Endodermal cell (in vitro differentiated cells): ENCODE measurements at regions not wholly inside any gene's neighbourhood (a gene's known extent, or its start where the extent isn't known, plus 50 kb on each side); places are given as distances from the start of the nearest gene placed in this dataset.
"Not testable (repeated sequence)": the region's sequence is repeated elsewhere in the genome, so short reads cannot be mapped to it uniquely, and the experiment has no call there.

Experiments used
- DNase-seq: peaks from one replicate; pipeline ENCODE4 v3.0.0-alpha.2; 2017
- H3K27ac ChIP-seq: 2 replicates; pipeline ENCODE4 v1.5.1; 2013; ENCODE audit warnings: mild to moderate bottlenecking, low read depth, low read length, moderate library complexity
- H3K27me3 ChIP-seq: 2 replicates; pipeline ENCODE4 v1.6.1; 2013; ENCODE audit warnings: mild to moderate bottlenecking, low read length, moderate library complexity; ENCODE audit not compliant: insufficient read depth, control insufficient read depth, poor library complexity, severe bottlenecking
- H3K36me3 ChIP-seq: 2 replicates; pipeline ENCODE4 v1.7.0; 2013; ENCODE audit warnings: mild to moderate bottlenecking, low read length, moderate library complexity; ENCODE audit not compliant: control insufficient read depth, insufficient read depth
- H3K4me1 ChIP-seq: one replicate; pipeline ENCODE4 v1.7.0; 2013; ENCODE audit warnings: low read length; ENCODE audit not compliant: control insufficient read depth, insufficient read depth
- H3K4me3 ChIP-seq: 2 replicates; pipeline ENCODE4 v1.5.1; 2013; ENCODE audit warnings: mild to moderate bottlenecking, low read length, moderate library complexity
- H3K9ac ChIP-seq: 2 replicates; pipeline ENCODE4 v1.6.1; 2013; ENCODE audit warnings: mild to moderate bottlenecking, low read length, moderate library complexity; ENCODE audit not compliant: poor library complexity, severe bottlenecking; ENCODE audit errors: extremely low read depth
- H3K9me3 ChIP-seq: 2 replicates; pipeline ENCODE4 v1.6.1; 2013; ENCODE audit warnings: mild to moderate bottlenecking, low read length, moderate library complexity; ENCODE audit not compliant: control insufficient read depth
- H3K27ac Mint-ChIP-seq: 2 replicates; pipeline ENCODE4 v1.8.0; 2020; ENCODE audit warnings: mixed read lengths
- H3K27me3 Mint-ChIP-seq: 2 replicates; pipeline ENCODE4 v1.8.0; 2021; ENCODE audit warnings: mild to moderate bottlenecking, mixed read lengths; ENCODE audit not compliant: insufficient read depth
- H3K36me3 Mint-ChIP-seq: 2 replicates; pipeline ENCODE4 v1.8.0; 2020; ENCODE audit warnings: low read depth, mixed read lengths
- H3K4me1 Mint-ChIP-seq: 2 replicates; pipeline ENCODE4 v1.8.0; 2020; ENCODE audit warnings: mixed read lengths
- H3K4me3 Mint-ChIP-seq: 2 replicates; pipeline ENCODE4 v1.8.0; 2020; ENCODE audit warnings: mild to moderate bottlenecking, moderate library complexity, mixed read lengths
- H3K9me3 Mint-ChIP-seq: 2 replicates; pipeline ENCODE4 v1.8.0; 2020; ENCODE audit warnings: mild to moderate bottlenecking, mixed read lengths
- WGBS, 2 experiments: methylation state at CpG; one replicate each; pipeline versions ENCODE4 v1.1.5 to v1.1.7; 2013; ENCODE audit warnings: missing lambda C conversion rate in 2 of 2, mixed read lengths in 1 of 2; ENCODE audit not compliant: insufficient coverage in 1 of 2, insufficient read length in 1 of 2; 5-methylcytosine and 5-hydroxymethylcytosine counted together
- TF ChIP-seq, protein P1 (sequence below): fragments of 200-600 bp; sonication (generic); conservative IDR thresholded peaks from 2 replicates; pipeline ENCODE4 v1.5.0; 2021; ENCODE audit warnings: antibody characterized with exemption, mild to moderate bottlenecking

DNA sequence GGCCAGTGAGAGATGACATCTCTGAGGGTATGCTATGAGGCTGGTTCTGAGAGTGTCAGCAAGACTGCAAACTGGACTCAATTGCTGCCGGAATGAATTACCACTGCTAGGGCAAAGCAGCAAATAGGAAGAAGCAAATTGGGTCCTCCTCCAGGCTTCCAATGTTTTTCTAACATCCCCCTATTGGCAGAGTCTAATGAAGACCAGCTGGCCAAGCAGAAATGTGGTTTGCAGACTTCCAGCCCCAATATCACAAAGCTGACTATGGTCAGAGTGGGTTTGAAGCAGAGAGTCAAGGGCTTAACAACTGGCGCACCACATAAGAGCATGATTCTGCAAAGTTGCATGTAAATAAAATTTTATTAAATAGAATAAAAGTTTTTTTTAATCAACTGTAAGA is 225.4 kb upstream of the GLRA2 start:
- H3K9me3 ChIP-seq: no peaks in the 10 kb centered on the region
- H3K4me1 ChIP-seq: no peaks in the 10 kb centered on the region
- H3K36me3 ChIP-seq: no peaks in the 10 kb centered on the region
- H3K9me3 Mint-ChIP-seq: peaks cover 52% of the 10 kb centered on the region
- 100% methylated on average over 1 of the region's 2 CpGs; no CpG with 5 or more reads in 1 of the 2 experiments for WGBS, 2 experiments
- H3K4me3 ChIP-seq: no peak overlapping the region
- H3K27me3 Mint-ChIP-seq: no peaks in the 10 kb centered on the region
- H3K4me1 Mint-ChIP-seq: no peaks in the 10 kb centered on the region
- H3K9ac ChIP-seq: no peak overlapping the region
- H3K27ac ChIP-seq: no peak overlapping the region
- no peaks in the 10 kb centered on the region for H3K27me3 ChIP-seq
- H3K4me3 Mint-ChIP-seq: no peak overlapping the region
- H3K36me3 Mint-ChIP-seq: no peaks in the 10 kb centered on the region
- no peak for DNase-seq
- TF ChIP-seq, protein P1, sequence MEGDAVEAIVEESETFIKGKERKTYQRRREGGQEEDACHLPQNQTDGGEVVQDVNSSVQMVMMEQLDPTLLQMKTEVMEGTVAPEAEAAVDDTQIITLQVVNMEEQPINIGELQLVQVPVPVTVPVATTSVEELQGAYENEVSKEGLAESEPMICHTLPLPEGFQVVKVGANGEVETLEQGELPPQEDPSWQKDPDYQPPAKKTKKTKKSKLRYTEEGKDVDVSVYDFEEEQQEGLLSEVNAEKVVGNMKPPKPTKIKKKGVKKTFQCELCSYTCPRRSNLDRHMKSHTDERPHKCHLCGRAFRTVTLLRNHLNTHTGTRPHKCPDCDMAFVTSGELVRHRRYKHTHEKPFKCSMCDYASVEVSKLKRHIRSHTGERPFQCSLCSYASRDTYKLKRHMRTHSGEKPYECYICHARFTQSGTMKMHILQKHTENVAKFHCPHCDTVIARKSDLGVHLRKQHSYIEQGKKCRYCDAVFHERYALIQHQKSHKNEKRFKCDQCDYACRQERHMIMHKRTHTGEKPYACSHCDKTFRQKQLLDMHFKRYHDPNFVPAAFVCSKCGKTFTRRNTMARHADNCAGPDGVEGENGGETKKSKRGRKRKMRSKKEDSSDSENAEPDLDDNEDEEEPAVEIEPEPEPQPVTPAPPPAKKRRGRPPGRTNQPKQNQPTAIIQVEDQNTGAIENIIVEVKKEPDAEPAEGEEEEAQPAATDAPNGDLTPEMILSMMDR: no peak
- H3K27ac Mint-ChIP-seq: no peak overlapping the region

DNA sequence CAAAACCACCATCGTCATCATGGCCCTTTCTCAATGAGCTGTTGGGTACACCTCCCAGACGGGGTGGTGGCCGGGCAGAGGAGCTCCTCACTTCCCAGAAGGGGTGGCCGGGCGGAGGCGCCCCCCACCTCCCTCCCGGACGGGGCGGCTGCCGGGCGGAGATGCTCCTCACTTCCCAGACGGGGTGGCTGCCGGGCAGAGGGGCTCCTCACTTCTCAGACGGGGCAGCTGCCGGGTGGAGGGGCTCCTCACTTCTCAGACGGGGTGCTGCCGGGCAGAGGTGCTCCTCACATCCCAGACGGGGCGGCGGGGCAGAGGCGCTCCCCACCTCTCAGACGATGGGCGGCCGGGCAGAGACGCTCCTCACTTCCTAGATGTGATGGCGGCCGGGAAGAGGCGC is 226.8 kb upstream of the GLRA2 start:
- not testable (repeated sequence) for H3K27ac ChIP-seq, H3K4me3 Mint-ChIP-seq, H3K36me3 ChIP-seq

DNA sequence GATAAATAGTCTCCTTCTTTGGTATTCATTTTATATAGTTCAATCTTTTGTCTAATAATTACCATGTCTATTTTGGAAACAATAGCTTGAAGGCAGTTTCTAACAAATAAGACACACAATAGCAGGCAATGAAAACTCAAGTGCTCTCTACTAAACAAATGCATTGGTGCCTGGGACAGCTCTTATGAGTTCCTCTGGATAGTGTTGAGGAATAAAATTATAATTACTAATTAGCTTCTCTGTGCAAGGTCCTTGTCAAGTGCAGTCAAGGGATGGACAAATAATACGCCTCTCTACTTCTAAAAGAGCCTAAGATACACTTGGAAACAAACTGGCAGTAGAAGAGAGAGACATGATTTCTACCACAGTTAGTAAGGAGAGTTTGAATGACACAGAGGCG is 229.0 kb upstream of the GLRA2 start:
- Mint-ChIP-seq H3K36me3 (no peaks in the 10 kb centered on the region), H3K27me3 (no peaks in the 10 kb centered on the region), H3K27ac (no peak overlapping the region), H3K4me1 (no peaks in the 10 kb centered on the region), H3K9me3 (peaks cover 37% of the 10 kb centered on the region), H3K4me3 (no peak overlapping the region)
- no peaks in the 10 kb centered on the region for H3K27me3 ChIP-seq
- H3K9ac ChIP-seq: no peak overlapping the region
- TF ChIP-seq, protein P1: no peak
- no peaks in the 10 kb centered on the region for H3K4me1 ChIP-seq
- H3K36me3 ChIP-seq: no peaks in the 10 kb centered on the region
- H3K27ac ChIP-seq: no peak overlapping the region
- H3K9me3 ChIP-seq: no peaks in the 10 kb centered on the region
- H3K4me3 ChIP-seq: no peak overlapping the region
- 94% methylated on average over 2 of the region's 2 CpGs; no CpG with 5 or more reads in 1 of the 2 experiments for WGBS, 2 experiments
- DNase-seq: no peak

More for the DNA sequence above, 226.8 kb upstream of the GLRA2 start:
- not testable (repeated sequence) for H3K4me1 ChIP-seq, H3K9ac ChIP-seq, H3K27me3 ChIP-seq, DNase-seq, H3K4me3 ChIP-seq, H3K9me3 ChIP-seq, H3K4me1 Mint-ChIP-seq, H3K27ac Mint-ChIP-seq, H3K36me3 Mint-ChIP-seq, H3K27me3 Mint-ChIP-seq
- 92% methylated on average over 12 of the region's 28 CpGs; no CpG with 5 or more reads in 1 of the 2 experiments for WGBS, 2 experiments
- H3K9me3 Mint-ChIP-seq: peaks cover 49% of the 10 kb centered on the region

DNA sequence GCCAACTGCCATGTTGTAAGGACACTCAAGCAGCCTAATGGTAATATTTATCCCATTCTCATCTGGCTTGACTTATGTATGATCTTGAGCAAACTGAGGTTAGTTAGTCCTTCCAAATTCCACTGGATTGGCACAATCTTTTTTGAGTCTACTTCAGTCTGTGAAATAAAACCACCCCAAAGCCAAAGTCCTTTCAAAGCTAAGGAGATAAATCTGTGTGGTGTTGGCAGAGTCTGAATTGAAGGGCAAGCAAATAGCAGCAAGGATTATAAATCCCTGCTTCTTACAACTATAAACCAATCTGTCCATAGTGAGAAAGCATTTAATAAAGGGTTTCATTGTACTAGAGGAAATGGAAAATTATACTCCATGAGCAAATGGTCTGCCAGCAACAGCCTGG is 233.9 kb upstream of the GLRA2 start:
- Mint-ChIP-seq H3K9me3 (peaks cover 35% of the 10 kb centered on the region), H3K4me3 (no peak overlapping the region), H3K4me1 (no peaks in the 10 kb centered on the region), H3K27me3 (no peaks in the 10 kb centered on the region), H3K27ac (no peak overlapping the region), H3K36me3 (no peaks in the 10 kb centered on the region)
- Histone ChIP-seq H3K9me3 (no peaks in the 10 kb centered on the region), H3K27ac (no peak overlapping the region), H3K36me3 (no peaks in the 10 kb centered on the region), H3K9ac (no peak overlapping the region), H3K4me1 (no peaks in the 10 kb centered on the region), H3K4me3 (no peak overlapping the region), H3K27me3 (no peaks in the 10 kb centered on the region)
- DNase-seq: no peak
- TF ChIP-seq, protein P1: no peak
